ENCODE measurements at regions not wholly inside any gene's neighbourhood (a gene's known extent, or its start where the extent isn't known, plus 50 kb on each side); places are given as distances from the start of the nearest gene placed in this dataset.

DNA sequence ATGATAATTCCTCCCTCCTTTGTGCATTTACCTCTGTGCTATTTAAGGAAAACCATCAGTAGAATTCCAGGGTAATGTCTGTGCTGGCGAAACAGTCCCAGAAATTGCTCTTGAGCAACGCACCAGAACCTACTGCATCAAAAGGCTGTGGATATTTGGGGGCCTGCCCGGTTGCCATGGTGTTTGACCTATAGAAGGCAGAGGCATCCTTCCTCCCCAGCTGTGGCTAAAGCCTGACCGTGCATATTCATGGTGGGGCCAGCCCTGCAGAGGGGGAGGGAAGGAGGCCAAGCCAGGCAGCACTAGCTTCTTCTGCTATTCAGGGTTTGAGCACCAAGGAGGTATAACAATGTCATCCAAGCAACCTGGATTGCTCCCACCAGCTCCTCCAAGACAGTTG is 215.0 kb upstream of the E2F8 start:
- Histone ChIP-seq H3K36me3 (no peaks in the 10 kb centered on the region), H3K4me3 (no peak overlapping the region), H3K4me1 (replicated peaks) (no peaks in the 10 kb centered on the region), H3K27me3 (replicated peaks; ENCODE audit: insufficient read depth) (no peaks in the 10 kb centered on the region), H3K9me3 (no peaks in the 10 kb centered on the region), H3K27ac (no peak overlapping the region)
- intact Hi-C loops (cut with DNase I) = no loop called here
- 52% methylated on average over 4 of the region's 4 CpGs for WGBS
- DNase-seq (ENCODE audit: low spot score) = no peak
- TF ChIP-seq POLR2AphosphoS5 (IDR thresholded peaks at IDR 0.05) = no peak
- TF ChIP-seq CTCF (IDR thresholded peaks at IDR 0.05) = no peak
- TF ChIP-seq POLR2A (IDR thresholded peaks at IDR 0.05) = no peak

DNA sequence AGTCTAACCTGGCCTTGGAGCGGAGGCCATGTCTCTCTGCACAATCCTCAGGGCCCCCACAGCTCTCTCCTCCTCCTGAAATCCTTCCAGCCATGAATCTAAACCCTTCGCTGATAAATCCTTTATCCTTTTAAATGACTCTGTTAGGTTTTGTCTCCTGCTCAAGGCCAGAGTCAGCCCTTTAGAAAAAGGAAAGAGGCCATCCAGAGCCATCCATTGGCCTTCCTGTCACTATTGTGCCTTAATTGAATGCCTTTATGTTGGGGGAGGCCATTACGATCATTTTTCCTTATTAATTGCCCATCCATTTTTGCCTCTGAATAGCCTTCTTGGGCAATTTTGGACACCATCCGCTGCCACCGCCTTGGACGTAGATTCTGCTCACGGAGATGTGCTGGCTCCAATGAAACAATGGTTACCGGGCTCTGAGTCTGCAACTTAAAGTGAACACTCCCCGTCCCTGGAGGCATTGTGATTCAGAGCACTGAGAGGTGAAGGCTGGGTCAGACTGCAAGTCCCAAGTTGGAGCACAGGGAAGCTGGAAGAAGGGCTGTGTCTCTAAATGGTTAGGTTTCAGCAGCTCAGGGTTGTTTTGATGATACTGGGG is 213.0 kb upstream of the E2F8 start:
- WGBS = 77% methylated on average over 9 of the region's 9 CpGs
- no peak overlapping the region for H3K27ac ChIP-seq
- H3K4me3 ChIP-seq = no peak overlapping the region
- H3K27me3 ChIP-seq (replicated peaks; ENCODE audit: insufficient read depth) = no peaks in the 10 kb centered on the region
- H3K4me1 ChIP-seq (replicated peaks) = no peaks in the 10 kb centered on the region
- H3K9me3 ChIP-seq = no peaks in the 10 kb centered on the region
- no peak for TF ChIP-seq POLR2A (IDR thresholded peaks at IDR 0.05)
- intact Hi-C loops (cut with DNase I) = no loop called here
- H3K36me3 ChIP-seq = no peaks in the 10 kb centered on the region
- no peak for DNase-seq (ENCODE audit: low spot score)

- Histone ChIP-seq H3K27ac (no peak overlapping the region), H3K4me3 (no peak overlapping the region), H3K27me3 (replicated peaks; ENCODE audit: insufficient read depth) (no peaks in the 10 kb centered on the region), H3K9me3 (no peaks in the 10 kb centered on the region), H3K36me3 (no peaks in the 10 kb centered on the region), H3K4me1 (replicated peaks) (no peaks in the 10 kb centered on the region)
- DNase-seq (ENCODE audit: low spot score) = no peak
- intact Hi-C loops (cut with DNase I) = no loop called here
- TF ChIP-seq POLR2A (IDR thresholded peaks at IDR 0.05) = no peak
- no peak for TF ChIP-seq CTCF (IDR thresholded peaks at IDR 0.05)
Measured at GRCh38 chr11:19451609-19452008, 210.9 kb upstream of the E2F8 start.

- 86% methylated on average over 1 of the region's 1 CpG for WGBS
- H3K36me3 ChIP-seq = no peaks in the 10 kb centered on the region
- no peak for DNase-seq (ENCODE audit: low spot score)
- H3K27ac ChIP-seq = no peak overlapping the region
- TF ChIP-seq POLR2A (IDR thresholded peaks at IDR 0.05) (no peak), POLR2AphosphoS5 (IDR thresholded peaks at IDR 0.05) (no peak), CTCF (IDR thresholded peaks at IDR 0.05) (no peak)
- no peaks in the 10 kb centered on the region for H3K27me3 ChIP-seq (replicated peaks; ENCODE audit: insufficient read depth)
- H3K4me3 ChIP-seq = no peak overlapping the region
- no peaks in the 10 kb centered on the region for H3K9me3 ChIP-seq
- intact Hi-C loops (cut with DNase I) = no loop called here
- H3K4me1 ChIP-seq (replicated peaks) = no peaks in the 10 kb centered on the region
Measured at GRCh38 chr11:19450282-19450681, 209.5 kb upstream of the E2F8 start.

DNA sequence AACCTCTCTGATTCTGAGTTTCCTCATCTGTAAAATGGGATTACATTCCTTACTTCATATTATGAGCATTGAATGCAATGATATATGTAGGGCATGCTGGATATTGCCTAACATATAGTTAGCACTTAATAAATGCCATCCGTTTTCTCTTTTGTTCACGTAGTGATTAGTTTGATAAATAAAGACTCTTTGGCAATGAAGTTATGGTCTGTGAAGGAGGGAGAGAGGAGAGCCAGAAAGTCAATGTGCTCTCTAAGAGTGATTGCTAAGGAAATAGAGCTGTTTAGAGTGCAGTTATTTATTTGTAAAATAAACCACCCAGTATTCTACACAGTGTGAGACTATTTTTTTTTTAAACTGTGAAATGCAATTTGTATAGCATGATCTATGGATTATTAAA is 207.9 kb upstream of the E2F8 start:
- DNase-seq (ENCODE audit: low spot score) = no peak
- Histone ChIP-seq H3K4me1 (replicated peaks) (no peaks in the 10 kb centered on the region), H3K27me3 (replicated peaks; ENCODE audit: insufficient read depth) (no peaks in the 10 kb centered on the region), H3K4me3 (no peak overlapping the region), H3K36me3 (no peaks in the 10 kb centered on the region), H3K9me3 (no peaks in the 10 kb centered on the region), H3K27ac (no peak overlapping the region)
- TF ChIP-seq POLR2AphosphoS5 (IDR thresholded peaks at IDR 0.05) = no peak
- TF ChIP-seq CTCF (IDR thresholded peaks at IDR 0.05) = no peak
- no peak for TF ChIP-seq POLR2A (IDR thresholded peaks at IDR 0.05)
- intact Hi-C loops (cut with DNase I) = no loop called here
- WGBS = 56% methylated on average over 2 of the region's 2 CpGs

Measured in prostate gland (tissue), 2 donors.